Nephron (organoid): ENCODE measurements at regions not wholly inside any gene's neighbourhood (a gene's known extent, or its start where the extent isn't known, plus 50 kb on each side); places are given as distances from the start of the nearest gene placed in this dataset.

Experiments
- H3K27ac Mint-ChIP-seq, 3 experiments: 2 replicates each; pipeline ENCODE4 v1.8.0; 2020; ENCODE audit warnings: mixed read lengths in 3 of 3, mild to moderate bottlenecking in 2 of 3, moderate library complexity in 1 of 3
- H3K27me3 Mint-ChIP-seq: 2 replicates; pipeline ENCODE4 v1.8.0; 2021; ENCODE audit warnings: low read depth, mild to moderate bottlenecking, moderate library complexity, mixed read lengths
- H3K36me3 Mint-ChIP-seq: 2 replicates; pipeline ENCODE4 v1.8.0; 2020; ENCODE audit warnings: low read depth, mixed read lengths
- H3K4me1 Mint-ChIP-seq: 2 replicates; pipeline ENCODE4 v1.8.0; 2020; ENCODE audit warnings: mixed read lengths
- H3K4me3 Mint-ChIP-seq, 3 experiments: 2 replicates each; pipeline ENCODE4 v1.8.0; 2020; ENCODE audit warnings: mild to moderate bottlenecking in 3 of 3, mixed read lengths in 3 of 3, moderate library complexity in 2 of 3
- H3K9me3 Mint-ChIP-seq: 2 replicates; pipeline ENCODE4 v1.8.0; 2020; ENCODE audit warnings: mixed read lengths
- CTCF ChIP-seq, 3 experiments: fragments of 200-600 bp; sonication (generic); IDR thresholded peaks; one replicate each; pipeline ENCODE4 v1.5.0; 2021; ENCODE audit warnings: antibody characterized with exemption in 3 of 3; ENCODE audit not compliant: unreplicated experiment in 3 of 3

GRCh38 chr6:14880052-14880451, 365.8 kb upstream of the JARID2 start:
- TF ChIP-seq CTCF (IDR thresholded peaks at IDR 0.05; ENCODE audit: unreplicated experiment in 3 of 3): no peak
- peak overlapping the region; percentile 63 to 81 (median 64) for H3K27ac Mint-ChIP-seq

GRCh38 chr6:14880677-14881076, 365.2 kb upstream of the JARID2 start:
- H3K9me3 Mint-ChIP-seq: no peaks in the 10 kb centered on the region
- H3K4me3 Mint-ChIP-seq: no peak overlapping the region
- peak overlapping the region; percentile 63 to 81 (median 64) for H3K27ac Mint-ChIP-seq
- no peaks in the 10 kb centered on the region for H3K36me3 Mint-ChIP-seq
- peaks cover 60% of the 10 kb centered on the region for H3K4me1 Mint-ChIP-seq
- TF ChIP-seq CTCF (IDR thresholded peaks at IDR 0.05; ENCODE audit: unreplicated experiment in 3 of 3): no peak
- H3K27me3 Mint-ChIP-seq: no peaks in the 10 kb centered on the region

More at GRCh38 chr6:14880052-14880451, 365.8 kb upstream of the JARID2 start:
- H3K4me3 Mint-ChIP-seq: no peak overlapping the region
- H3K27me3 Mint-ChIP-seq: no peaks in the 10 kb centered on the region
- peaks cover 60% of the 10 kb centered on the region for H3K4me1 Mint-ChIP-seq
- no peaks in the 10 kb centered on the region for H3K36me3 Mint-ChIP-seq
- no peaks in the 10 kb centered on the region for H3K9me3 Mint-ChIP-seq

GRCh38 chr6:14881398-14881797, 364.5 kb upstream of the JARID2 start:
- no peak overlapping the region for H3K4me3 Mint-ChIP-seq
- H3K27me3 Mint-ChIP-seq: peaks cover 2% of the 10 kb centered on the region
- H3K36me3 Mint-ChIP-seq: no peaks in the 10 kb centered on the region
- no peak for TF ChIP-seq CTCF (IDR thresholded peaks at IDR 0.05; ENCODE audit: unreplicated experiment in 3 of 3)
- no peaks in the 10 kb centered on the region for H3K9me3 Mint-ChIP-seq
- H3K27ac Mint-ChIP-seq: peak overlapping the region; percentile 63 to 81 (median 64)
- H3K4me1 Mint-ChIP-seq: peaks cover 60% of the 10 kb centered on the region

DNA sequence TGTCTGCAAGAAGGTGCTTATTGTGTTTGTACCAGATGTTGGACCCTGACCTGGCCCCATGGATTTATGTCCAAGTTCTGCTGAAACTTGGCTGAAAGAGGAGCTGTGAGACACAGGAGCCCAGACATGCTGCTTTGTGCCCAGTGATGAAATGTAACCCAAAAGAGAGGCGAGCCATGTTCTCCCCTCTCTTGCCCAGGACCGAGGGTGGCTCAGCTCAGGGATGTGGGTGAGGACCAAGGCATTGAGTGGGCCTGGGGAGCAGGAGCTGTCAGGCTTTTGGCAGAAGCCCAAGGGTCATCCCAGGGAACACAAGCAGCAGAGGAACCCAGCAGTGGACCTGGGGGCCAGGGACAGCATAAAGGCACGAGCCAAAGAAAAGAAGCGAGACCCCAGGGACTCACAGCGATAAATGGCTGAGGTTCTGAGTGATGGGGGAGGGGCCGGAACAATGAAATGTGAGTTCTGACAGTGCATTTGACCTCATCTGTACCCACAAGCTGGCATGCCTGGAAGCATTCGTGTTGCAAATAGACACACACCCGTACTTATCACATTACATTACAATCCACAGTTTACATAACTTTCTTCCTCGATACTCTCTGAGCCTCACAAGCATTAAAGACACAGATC, 363.4 kb upstream of the JARID2 start:
- Mint-ChIP-seq H3K4me3 (peak overlapping the region in 2 of 3 experiments; percentile 5 to 42), H3K9me3 (no peaks in the 10 kb centered on the region), H3K27ac (peak overlapping the region; percentile 60 to 73 (median 64)), H3K36me3 (no peaks in the 10 kb centered on the region), H3K4me1 (peaks cover 52% of the 10 kb centered on the region), H3K27me3 (peaks cover 12% of the 10 kb centered on the region)
- TF ChIP-seq CTCF (IDR thresholded peaks at IDR 0.05; ENCODE audit: unreplicated experiment in 3 of 3): no peak

- H3K9me3 Mint-ChIP-seq: no peaks in the 10 kb centered on the region
- peak overlapping the region; percentile 44 to 72 (median 69) for H3K27ac Mint-ChIP-seq
- no peaks in the 10 kb centered on the region for H3K36me3 Mint-ChIP-seq
- H3K27me3 Mint-ChIP-seq: peaks cover 12% of the 10 kb centered on the region
- TF ChIP-seq CTCF (IDR thresholded peaks at IDR 0.05; ENCODE audit: unreplicated experiment in 3 of 3): no peak
- peaks cover 51% of the 10 kb centered on the region for H3K4me1 Mint-ChIP-seq
- peak overlapping the region in 1 of 3 experiments; percentile 7 for H3K4me3 Mint-ChIP-seq
Observed at GRCh38 chr6:14883921-14884320, 361.9 kb upstream of the JARID2 start.

GRCh38 chr6:14885498-14885897, 360.4 kb upstream of the JARID2 start:
- Mint-ChIP-seq H3K9me3 (no peaks in the 10 kb centered on the region), H3K36me3 (no peaks in the 10 kb centered on the region), H3K27ac (no peak overlapping the region), H3K27me3 (peaks cover 12% of the 10 kb centered on the region), H3K4me1 (peaks cover 46% of the 10 kb centered on the region), H3K4me3 (no peak overlapping the region)
- no peak for TF ChIP-seq CTCF (IDR thresholded peaks at IDR 0.05; ENCODE audit: unreplicated experiment in 3 of 3)
